T-cell (primary cell): ENCODE measurements at regions not wholly inside any gene's neighbourhood (a gene's known extent, or its start where the extent isn't known, plus 50 kb on each side); places are given as distances from the start of the nearest gene placed in this dataset.
"Not testable (repeated sequence)": the region's sequence is repeated elsewhere in the genome, so short reads cannot be mapped to it uniquely, and the experiment has no call there.

Source experiments
- ATAC-seq, 4 experiments: fragments of 200-7000 bp in 3 of 4; fragments of 150-1000 bp in 1 of 4; cut with Tn5 transposase; replicated peaks in 1 of 4; 1 replicate in 3 of 4; 2 replicates in 1 of 4; pipeline ENCODE4 v1.10.0; 2021; ENCODE audit warnings: moderate library complexity in 3 of 4, mild to moderate bottlenecking in 2 of 4, moderate number of reproducible peaks in 1 of 4
- CTCF ChIA-PET, 2 donors: fragments of 300-600 bp; sonication (Branson Sonifier 250); formaldehyde crosslinking; loops; one replicate each; lab custom pipeline; 2022; ENCODE audit warnings: antibody characterized with exemption in 2 of 2; lab: Charles Lee
- POLR2A ChIA-PET, 2 donors: fragments of 300-600 bp; sonication (Branson Sonifier 250); formaldehyde crosslinking; loops; one replicate each; lab custom pipeline; 2022; ENCODE audit warnings: antibody characterized with exemption in 2 of 2; lab: Charles Lee
- DNase-seq, 35 experiments: peaks; one replicate each; pipeline versions ENCODE4 v3.0.0 to v3.0.0-alpha.2; 2013 to 2023
- H3K27ac ChIP-seq: one replicate; pipeline ENCODE4 v1.5.1; 2013; ENCODE audit warnings: low read length
- H3K27me3 ChIP-seq, 2 experiments: replicated peaks in 1 of 2; 1 replicate in 1 of 2; 2 replicates in 1 of 2; pipeline versions ENCODE4 v1.6.1 to v1.7.0; 2013; ENCODE audit warnings: low read length in 1 of 2, mixed read lengths in 1 of 2; ENCODE audit not compliant: control insufficient read depth in 2 of 2, insufficient read depth in 2 of 2; ENCODE audit errors: extremely low read depth in 1 of 2
- H3K36me3 ChIP-seq, 2 donors: 1 replicate in 1 of 2; 2 replicates in 1 of 2; pipeline versions ENCODE4 v1.6.1 to v1.7.0; 2013; ENCODE audit warnings: low read length in 1 of 2; ENCODE audit not compliant: control insufficient read depth in 2 of 2, insufficient read depth in 1 of 2; ENCODE audit errors: extremely low read depth in 1 of 2
- H3K4me1 ChIP-seq, 2 experiments: 1 replicate in 1 of 2; 2 replicates in 1 of 2; pipeline versions ENCODE4 v1.6.1 to v1.7.0; 2013; ENCODE audit warnings: low read length in 2 of 2, mixed read lengths in 1 of 2; ENCODE audit not compliant: insufficient read depth in 2 of 2, control insufficient read depth in 1 of 2; ENCODE audit errors: extremely low read depth in 1 of 2
- H3K4me3 ChIP-seq, 2 donors: 1 replicate in 1 of 2; 2 replicates in 1 of 2; pipeline versions ENCODE4 v1.5.1 to v1.7.0; 2013; ENCODE audit warnings: mild to moderate bottlenecking in 2 of 2, low read length in 1 of 2, moderate library complexity in 1 of 2; ENCODE audit not compliant: control insufficient read depth in 1 of 2; ENCODE audit errors: extremely low read depth in 1 of 2
- H3K9me3 ChIP-seq: 2 replicates; pipeline ENCODE4 v1.7.0; 2013
- H3K27ac Mint-ChIP-seq, 2 donors: one replicate each; pipeline ENCODE4 v1.8.0; 2020 to 2021; ENCODE audit warnings: mild to moderate bottlenecking in 2 of 2, mixed read lengths in 2 of 2
- H3K27me3 Mint-ChIP-seq, 2 donors: one replicate each; pipeline ENCODE4 v1.8.0; 2021 to 2022; ENCODE audit warnings: mixed read lengths in 2 of 2
- H3K36me3 Mint-ChIP-seq: one replicate; pipeline ENCODE4 v1.8.0; 2021; ENCODE audit warnings: mixed read lengths
- H3K4me1 Mint-ChIP-seq, 3 donors: one replicate each; pipeline ENCODE4 v1.8.0; 2020 to 2022; ENCODE audit warnings: mixed read lengths in 3 of 3, mild to moderate bottlenecking in 1 of 3
- H3K4me3 Mint-ChIP-seq, 3 donors: one replicate each; pipeline ENCODE4 v1.8.0; 2020 to 2022; ENCODE audit warnings: mild to moderate bottlenecking in 3 of 3, mixed read lengths in 3 of 3, moderate library complexity in 3 of 3
- H3K9me3 Mint-ChIP-seq, 3 donors: one replicate each; pipeline ENCODE4 v1.8.0; 2020 to 2022; ENCODE audit warnings: mixed read lengths in 3 of 3
- WGBS: methylation state at CpG from one replicate; pipeline ENCODE4 v1.1.5; 2013; ENCODE audit warnings: missing lambda C conversion rate; ENCODE audit not compliant: insufficient coverage; 5-methylcytosine and 5-hydroxymethylcytosine counted together

DNA sequence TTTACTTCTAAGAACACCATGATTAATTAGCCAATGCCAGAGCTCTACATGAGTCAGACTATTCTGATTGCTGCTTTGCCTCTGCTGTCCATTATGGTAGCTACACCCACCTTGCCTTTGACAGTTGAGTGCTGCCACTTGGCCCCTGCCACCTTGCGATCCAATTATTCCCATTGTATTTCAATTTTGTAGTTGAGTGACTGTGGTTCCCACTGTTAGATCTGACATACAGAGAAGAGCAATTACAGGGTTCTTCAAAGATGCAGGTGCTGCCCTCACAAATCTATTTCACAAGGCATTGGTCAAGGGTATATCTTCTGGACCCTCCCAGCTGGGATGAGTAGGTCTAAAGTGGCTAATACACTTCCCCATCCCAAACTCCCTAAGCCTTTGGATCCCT lies 161.1 kb downstream of the EPM2A start:
- POLR2A ChIA-PET: not testable (repeated sequence)
- peaks cover 30 to 40% (median 39%) of the 10 kb centered on the region in 3 donors for H3K9me3 Mint-ChIP-seq
- WGBS: no CpG with 5 or more reads among the region's 1 CpG

More for the DNA sequence above, 161.1 kb downstream of the EPM2A start:
- ATAC-seq, H3K36me3 ChIP-seq, H3K4me3 ChIP-seq, H3K27ac Mint-ChIP-seq, H3K36me3 Mint-ChIP-seq, H3K27me3 ChIP-seq, H3K27me3 Mint-ChIP-seq, DNase-seq, H3K4me1 ChIP-seq, H3K27ac ChIP-seq, H3K4me1 Mint-ChIP-seq, H3K9me3 ChIP-seq, H3K4me3 Mint-ChIP-seq, CTCF ChIA-PET: not testable (repeated sequence)
